ENCODE measurements at regions not wholly inside any gene's neighbourhood (a gene's known extent, or its start where the extent isn't known, plus 50 kb on each side); places are given as distances from the start of the nearest gene placed in this dataset.

GRCh38 chr2:24439971-24440340, 51.1 kb upstream of the NCOA1 start:
- DNase-seq, result no peak

- no peak for DNase-seq
Observed at GRCh38 chr2:24439280-24439970, 51.6 kb upstream of the NCOA1 start.

GRCh38 chr2:24438106-24438505, 52.9 kb upstream of the NCOA1 start:
- DNase-seq, result no peak

GRCh38 chr2:24435391-24436316, 55.4 kb upstream of the NCOA1 start:
- no peak for DNase-seq

GRCh38 chr2:24434541-24434940, 56.5 kb upstream of the NCOA1 start:
- DNase-seq, result no peak

- DNase-seq, result no peak
Observed at GRCh38 chr2:24432735-24433134, 58.3 kb upstream of the NCOA1 start.

GRCh38 chr2:24432121-24432520, 58.9 kb upstream of the NCOA1 start:
- DNase-seq, result no peak

GRCh38 chr2:24429197-24430074, 61.6 kb upstream of the NCOA1 start:
- DNase-seq, result no peak

GRCh38 chr2:24424387-24424786, 64.1 kb upstream of the ITSN2 start:
- DNase-seq, result no peak

GRCh38 chr2:24423095-24423494, 62.8 kb upstream of the ITSN2 start:
- no peak for DNase-seq

GRCh38 chr2:24421668-24422067, 61.3 kb upstream of the ITSN2 start:
- DNase-seq, result peak; percentile 33

GRCh38 chr2:24420373-24420772, 60.0 kb upstream of the ITSN2 start:
- no peak for DNase-seq

- DNase-seq, result no peak
Observed at GRCh38 chr2:24418166-24418841, 58.0 kb upstream of the ITSN2 start.

- no peak for DNase-seq
Observed at GRCh38 chr2:24412812-24413211, 52.5 kb upstream of the ITSN2 start.

GRCh38 chr2:24411488-24412151, 51.3 kb upstream of the ITSN2 start:
- no peak for DNase-seq

- DNase-seq, result no peak
Observed at GRCh38 chr2:24410976-24411375, 50.6 kb upstream of the ITSN2 start.

- peak; percentile 52 for DNase-seq
Observed at GRCh38 chr2:24409700-24410556, 49.6 kb upstream of the ITSN2 start.
